HUES64 (cell line): ENCODE measurements at regions not wholly inside any gene's neighbourhood (a gene's known extent, or its start where the extent isn't known, plus 50 kb on each side); places are given as distances from the start of the nearest gene placed in this dataset.

ENCODE experiments used
- H3K27ac ChIP-seq: 2 replicates; pipeline ENCODE4 v1.7.0; 2013; ENCODE audit warnings: low read depth, low read length, inconsistent platforms
- H3K27me3 ChIP-seq: 2 replicates; pipeline ENCODE4 v1.6.1; 2013; ENCODE audit warnings: mild to moderate bottlenecking, low read length; ENCODE audit not compliant: insufficient read depth
- H3K36me3 ChIP-seq: 2 replicates; pipeline ENCODE4 v1.6.1; 2013; ENCODE audit warnings: mild to moderate bottlenecking, low read length; ENCODE audit not compliant: insufficient read depth
- H3K4me1 ChIP-seq: 2 replicates; pipeline ENCODE4 v1.6.1; 2013; ENCODE audit warnings: mild to moderate bottlenecking, low read length, moderate library complexity; ENCODE audit not compliant: insufficient read depth
- H3K4me3 ChIP-seq: 2 replicates; pipeline ENCODE4 v1.5.1; 2013; ENCODE audit warnings: mild to moderate bottlenecking, low read length, moderate library complexity
- H3K9ac ChIP-seq: 2 replicates; pipeline ENCODE4 v1.6.1; 2013; ENCODE audit warnings: mild to moderate bottlenecking, low read depth, low read length
- H3K9me3 ChIP-seq: 2 replicates; pipeline ENCODE4 v1.6.1; 2013; ENCODE audit warnings: low read depth, low read length; ENCODE audit not compliant: insufficient read depth
- WGBS: fragments of 150-250, 120-280 bp; methylation state at CpG from one replicate; pipeline ENCODE4 v1.1.7; 2013; ENCODE audit warnings: missing lambda C conversion rate; 5-methylcytosine and 5-hydroxymethylcytosine counted together

DNA sequence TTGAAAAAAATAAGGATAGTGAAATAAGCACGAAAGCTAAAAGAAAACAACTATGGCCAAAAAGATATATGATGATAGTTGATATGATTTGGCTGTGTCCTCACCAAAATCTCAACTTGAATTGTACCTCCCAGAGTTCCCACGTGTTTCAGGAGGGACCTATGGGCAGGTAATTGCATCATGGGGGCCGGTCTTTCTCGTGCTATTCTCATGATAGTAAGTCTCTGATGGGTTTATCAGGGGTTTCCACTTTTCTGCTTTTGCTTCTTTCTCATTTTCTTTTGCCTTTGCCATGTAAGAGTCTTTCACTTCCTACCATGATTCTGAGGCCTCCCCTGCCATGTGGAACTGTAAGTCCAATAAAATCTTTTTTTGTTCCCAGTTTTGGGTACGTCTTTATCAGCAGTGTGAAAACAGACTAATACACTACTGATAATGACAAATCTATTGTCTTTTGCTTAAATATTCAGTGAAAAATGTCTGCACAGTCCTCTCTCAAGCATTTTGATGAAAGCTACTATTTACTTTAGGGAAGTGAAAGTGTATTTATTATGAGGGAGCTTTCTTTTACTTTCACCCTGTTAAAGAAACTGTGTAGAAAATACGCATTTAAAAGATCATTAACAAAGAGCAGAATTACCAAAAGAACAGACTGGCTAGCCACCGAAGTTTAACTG lies 389.1 kb downstream of the HTR1B start:
- H3K27me3 ChIP-seq, result no peaks in the 10 kb centered on the region
- H3K4me1 ChIP-seq, result peaks cover 16% of the 10 kb centered on the region
- H3K27ac ChIP-seq, result no peak overlapping the region
- no peak overlapping the region for H3K9ac ChIP-seq
- H3K36me3 ChIP-seq, result no peaks in the 10 kb centered on the region
- H3K4me3 ChIP-seq, result no peak overlapping the region
- H3K9me3 ChIP-seq, result no peaks in the 10 kb centered on the region
- 91% methylated on average over 7 of the region's 7 CpGs for WGBS

GRCh38 chr6:77073410-77073760 lies 389.9 kb downstream of the HTR1B start:
- Histone ChIP-seq H3K9me3 (no peaks in the 10 kb centered on the region), H3K36me3 (no peaks in the 10 kb centered on the region), H3K4me1 (peaks cover 16% of the 10 kb centered on the region), H3K4me3 (no peak overlapping the region), H3K27ac (no peak overlapping the region), H3K27me3 (no peaks in the 10 kb centered on the region), H3K9ac (no peak overlapping the region)
- WGBS, result 100% methylated on average over 1 of the region's 1 CpG

GRCh38 chr6:77072694-77073409 lies 390.4 kb downstream of the HTR1B start:
- no peaks in the 10 kb centered on the region for H3K27me3 ChIP-seq
- H3K9me3 ChIP-seq, result no peaks in the 10 kb centered on the region
- no peak overlapping the region for H3K9ac ChIP-seq
- WGBS, result 92% methylated on average over 4 of the region's 4 CpGs
- no peak overlapping the region for H3K27ac ChIP-seq
- peaks cover 16% of the 10 kb centered on the region for H3K4me1 ChIP-seq
- no peaks in the 10 kb centered on the region for H3K36me3 ChIP-seq
- H3K4me3 ChIP-seq, result no peak overlapping the region

GRCh38 chr6:77063494-77063893 lies 399.8 kb downstream of the HTR1B start:
- Histone ChIP-seq H3K27me3 (no peaks in the 10 kb centered on the region), H3K4me3 (no peak overlapping the region), H3K9ac (no peak overlapping the region), H3K4me1 (no peaks in the 10 kb centered on the region), H3K9me3 (no peaks in the 10 kb centered on the region), H3K36me3 (no peaks in the 10 kb centered on the region), H3K27ac (no peak overlapping the region)
- WGBS, result 89% methylated on average over 4 of the region's 4 CpGs

DNA sequence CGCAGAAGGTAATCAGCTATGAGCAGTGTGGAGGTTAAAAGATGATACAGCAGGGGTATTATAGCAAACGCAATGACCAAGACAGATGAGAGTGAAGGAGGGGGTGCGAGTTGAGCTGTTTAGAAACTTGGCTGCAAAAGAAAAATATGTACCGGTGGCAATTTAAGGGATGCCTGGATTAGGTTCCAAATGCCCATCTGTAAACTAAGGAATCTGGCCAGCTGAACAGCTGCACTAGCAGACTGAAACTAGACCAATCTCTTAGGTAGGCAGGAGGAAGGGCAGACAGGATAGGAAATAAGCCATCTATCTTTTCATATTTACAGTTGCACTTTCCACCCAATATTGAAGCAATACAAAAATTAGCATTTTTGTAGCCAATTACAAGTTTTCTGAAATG lies 407.6 kb downstream of the HTR1B start:
- WGBS, result 94% methylated on average over 4 of the region's 4 CpGs
- H3K4me3 ChIP-seq, result no peak overlapping the region

GRCh38 chr6:77040568-77041195 lies 422.6 kb downstream of the HTR1B start:
- WGBS, result 86% methylated on average over 3 of the region's 3 CpGs
- Histone ChIP-seq H3K27ac (no peak overlapping the region), H3K9me3 (no peaks in the 10 kb centered on the region), H3K9ac (no peak overlapping the region), H3K36me3 (no peaks in the 10 kb centered on the region), H3K27me3 (no peaks in the 10 kb centered on the region), H3K4me3 (no peak overlapping the region), H3K4me1 (no peaks in the 10 kb centered on the region)

More for the DNA sequence above, 407.6 kb downstream of the HTR1B start:
- no peak overlapping the region for H3K27ac ChIP-seq
- H3K27me3 ChIP-seq, result no peaks in the 10 kb centered on the region
- H3K9me3 ChIP-seq, result no peaks in the 10 kb centered on the region
- no peak overlapping the region for H3K9ac ChIP-seq
- no peaks in the 10 kb centered on the region for H3K36me3 ChIP-seq
- no peaks in the 10 kb centered on the region for H3K4me1 ChIP-seq

- WGBS, result 93% methylated on average over 3 of the region's 3 CpGs
- H3K27ac ChIP-seq, result no peak overlapping the region
- no peaks in the 10 kb centered on the region for H3K36me3 ChIP-seq
- H3K27me3 ChIP-seq, result no peaks in the 10 kb centered on the region
- H3K9ac ChIP-seq, result no peak overlapping the region
- H3K4me3 ChIP-seq, result no peak overlapping the region
- H3K9me3 ChIP-seq, result no peaks in the 10 kb centered on the region
- peaks cover 2% of the 10 kb centered on the region for H3K4me1 ChIP-seq
Observed at GRCh38 chr6:77038807-77039206, 424.5 kb downstream of the HTR1B start.

GRCh38 chr6:77037439-77037838 lies 425.9 kb downstream of the HTR1B start:
- Histone ChIP-seq H3K9ac (no peak overlapping the region), H3K9me3 (no peaks in the 10 kb centered on the region), H3K36me3 (no peaks in the 10 kb centered on the region), H3K4me3 (no peak overlapping the region), H3K4me1 (peaks cover 6% of the 10 kb centered on the region), H3K27ac (no peak overlapping the region), H3K27me3 (no peaks in the 10 kb centered on the region)
- WGBS, result 100% methylated on average over 1 of the region's 1 CpG

DNA sequence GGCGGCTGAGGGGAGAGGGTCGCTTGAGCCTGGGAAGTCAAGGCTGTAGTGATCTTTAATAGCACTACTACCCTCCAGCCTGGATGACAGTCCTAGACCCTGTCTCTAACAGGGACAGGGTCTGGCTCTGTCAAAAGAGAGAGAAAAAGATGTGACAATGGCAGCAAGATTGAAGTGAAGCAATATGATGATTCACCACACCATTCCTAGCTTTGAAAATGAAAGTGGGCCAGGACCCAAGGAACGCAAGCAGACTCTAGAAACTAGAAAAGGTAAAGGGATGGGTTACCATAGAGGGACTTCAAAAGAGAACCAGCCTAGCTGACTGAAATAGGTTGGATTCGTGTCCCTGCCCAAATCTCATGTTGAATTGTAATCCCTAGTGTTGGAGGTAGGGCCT lies 426.9 kb downstream of the HTR1B start:
- H3K9me3 ChIP-seq, result no peaks in the 10 kb centered on the region
- H3K36me3 ChIP-seq, result no peaks in the 10 kb centered on the region
- no peak overlapping the region for H3K4me3 ChIP-seq
- H3K4me1 ChIP-seq, result peaks cover 6% of the 10 kb centered on the region
- 95% methylated on average over 4 of the region's 4 CpGs for WGBS
- H3K9ac ChIP-seq, result no peak overlapping the region
- H3K27me3 ChIP-seq, result no peaks in the 10 kb centered on the region
- no peak overlapping the region for H3K27ac ChIP-seq

DNA sequence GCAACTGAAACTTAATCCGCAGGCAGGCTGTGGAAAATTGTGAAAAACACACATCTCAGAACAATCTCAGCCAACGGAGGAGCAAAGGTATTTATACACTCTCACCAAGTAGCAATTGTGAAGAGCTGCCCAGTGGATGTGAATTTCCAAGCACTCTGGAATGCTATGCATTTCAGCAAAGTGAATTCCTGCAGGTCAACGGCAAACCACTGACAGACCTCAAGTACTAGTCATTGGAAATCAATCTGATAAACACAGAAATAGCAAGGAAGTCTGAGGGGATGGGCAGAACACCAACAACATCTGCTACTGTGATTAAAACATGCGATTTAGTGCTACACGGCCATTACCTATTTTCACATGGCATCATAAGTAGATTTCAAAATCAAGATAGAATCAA lies 429.1 kb downstream of the HTR1B start:
- Histone ChIP-seq H3K27me3 (no peaks in the 10 kb centered on the region), H3K27ac (0 out of 2 replicates have a peak overlapping the region, but pooled peaks have one; percentile 23), H3K4me3 (no peak overlapping the region), H3K9ac (no peak overlapping the region), H3K4me1 (peaks cover 6% of the 10 kb centered on the region), H3K9me3 (no peaks in the 10 kb centered on the region), H3K36me3 (no peaks in the 10 kb centered on the region)
- WGBS, result 53% methylated on average over 4 of the region's 5 CpGs

- no peaks in the 10 kb centered on the region for H3K9me3 ChIP-seq
- no peak overlapping the region for H3K27ac ChIP-seq
- 94% methylated on average over 7 of the region's 7 CpGs for WGBS
- H3K27me3 ChIP-seq, result no peaks in the 10 kb centered on the region
- H3K4me3 ChIP-seq, result no peak overlapping the region
- no peak overlapping the region for H3K9ac ChIP-seq
- H3K36me3 ChIP-seq, result no peaks in the 10 kb centered on the region
- peaks cover 6% of the 10 kb centered on the region for H3K4me1 ChIP-seq
Observed at GRCh38 chr6:77030929-77031674, 432.2 kb downstream of the HTR1B start.
